KBM-7 (cell line): ENCODE measurements at regions not wholly inside any gene's neighbourhood (a gene's known extent, or its start where the extent isn't known, plus 50 kb on each side); places are given as distances from the start of the nearest gene placed in this dataset.

ENCODE experiments used
- DNase-seq: peaks from one replicate; pipeline ENCODE4 v3.0.0-alpha.2; 2015
- in situ Hi-C: fragments of 300-500 bp; cut with MboI; formaldehyde crosslinking; loops from 2 replicates; pipeline ENCODE4 v1.14.3; 2020; ENCODE audit warnings: low sequenced_read_pairs, low pct_unique_long_range_greater_than_20kb, mixed read lengths

- DNase-seq = no peak
- in situ Hi-C loops = no loop called here
Measured at GRCh38 chr3:30945291-30945690, 50.8 kb upstream of the GADL1 start.

- in situ Hi-C loops = no loop called here
- no peak for DNase-seq
Measured at GRCh38 chr3:30948426-30948825, 54.0 kb upstream of the GADL1 start.

GRCh38 chr3:30951826-30952225 is 57.4 kb upstream of the GADL1 start:
- in situ Hi-C loops = no loop called here
- no peak for DNase-seq

- no peak for DNase-seq
- in situ Hi-C loops = no loop called here
Measured at GRCh38 chr3:30952786-30953185, 58.3 kb upstream of the GADL1 start.

- in situ Hi-C loops = no loop called here
- no peak for DNase-seq
Measured at GRCh38 chr3:30954426-30954825, 60.0 kb upstream of the GADL1 start.

GRCh38 chr3:30962084-30962483 is 67.6 kb upstream of the GADL1 start:
- in situ Hi-C loops = no loop called here
- no peak for DNase-seq

GRCh38 chr3:30962493-30962892 is 68.0 kb upstream of the GADL1 start:
- in situ Hi-C loops = no loop called here
- DNase-seq = no peak

GRCh38 chr3:30963223-30963722 is 68.8 kb upstream of the GADL1 start:
- in situ Hi-C loops = no loop called here

GRCh38 chr3:30964612-30965011 is 70.2 kb upstream of the GADL1 start:
- in situ Hi-C loops = no loop called here
- DNase-seq = no peak

More at GRCh38 chr3:30963223-30963722, 68.8 kb upstream of the GADL1 start:
- no peak for DNase-seq

GRCh38 chr3:30966896-30967295 is 72.4 kb upstream of the GADL1 start:
- in situ Hi-C loops = no loop called here

GRCh38 chr3:30970183-30970582 is 75.7 kb upstream of the GADL1 start:
- peak; percentile 4 for DNase-seq
- in situ Hi-C loops = no loop called here

More at GRCh38 chr3:30966896-30967295, 72.4 kb upstream of the GADL1 start:
- no peak for DNase-seq

GRCh38 chr3:30972449-30972848 is 78.0 kb upstream of the GADL1 start:
- DNase-seq = no peak
- in situ Hi-C loops = no loop called here

- in situ Hi-C loops = no loop called here
- DNase-seq = no peak
Measured at GRCh38 chr3:30974071-30974470, 79.6 kb upstream of the GADL1 start.

GRCh38 chr3:30977592-30977991 is 83.1 kb upstream of the GADL1 start:
- no peak for DNase-seq
- in situ Hi-C loops = no loop called here

- in situ Hi-C loops = no loop called here
- DNase-seq = no peak
Measured at GRCh38 chr3:30980993-30981392, 86.5 kb upstream of the GADL1 start.

- in situ Hi-C loops = no loop called here
- no peak for DNase-seq
Measured at GRCh38 chr3:30982416-30983075, 88.1 kb upstream of the GADL1 start.

- in situ Hi-C loops = no loop called here
- no peak for DNase-seq
Measured at GRCh38 chr3:30984855-30985749, 90.6 kb upstream of the GADL1 start.

- in situ Hi-C loops = no loop called here
- DNase-seq = no peak
Measured at GRCh38 chr3:30986551-30986950, 92.1 kb upstream of the GADL1 start.

- no peak for DNase-seq
- in situ Hi-C loops = no loop called here
Measured at GRCh38 chr3:30988769-30989168, 94.3 kb upstream of the GADL1 start.

GRCh38 chr3:30989276-30990030 is 95.0 kb upstream of the GADL1 start:
- no peak for DNase-seq
- in situ Hi-C loops = no loop called here
